ENCODE measurements at regions not wholly inside any gene's neighbourhood (a gene's known extent, or its start where the extent isn't known, plus 50 kb on each side); places are given as distances from the start of the nearest gene placed in this dataset.

DNA sequence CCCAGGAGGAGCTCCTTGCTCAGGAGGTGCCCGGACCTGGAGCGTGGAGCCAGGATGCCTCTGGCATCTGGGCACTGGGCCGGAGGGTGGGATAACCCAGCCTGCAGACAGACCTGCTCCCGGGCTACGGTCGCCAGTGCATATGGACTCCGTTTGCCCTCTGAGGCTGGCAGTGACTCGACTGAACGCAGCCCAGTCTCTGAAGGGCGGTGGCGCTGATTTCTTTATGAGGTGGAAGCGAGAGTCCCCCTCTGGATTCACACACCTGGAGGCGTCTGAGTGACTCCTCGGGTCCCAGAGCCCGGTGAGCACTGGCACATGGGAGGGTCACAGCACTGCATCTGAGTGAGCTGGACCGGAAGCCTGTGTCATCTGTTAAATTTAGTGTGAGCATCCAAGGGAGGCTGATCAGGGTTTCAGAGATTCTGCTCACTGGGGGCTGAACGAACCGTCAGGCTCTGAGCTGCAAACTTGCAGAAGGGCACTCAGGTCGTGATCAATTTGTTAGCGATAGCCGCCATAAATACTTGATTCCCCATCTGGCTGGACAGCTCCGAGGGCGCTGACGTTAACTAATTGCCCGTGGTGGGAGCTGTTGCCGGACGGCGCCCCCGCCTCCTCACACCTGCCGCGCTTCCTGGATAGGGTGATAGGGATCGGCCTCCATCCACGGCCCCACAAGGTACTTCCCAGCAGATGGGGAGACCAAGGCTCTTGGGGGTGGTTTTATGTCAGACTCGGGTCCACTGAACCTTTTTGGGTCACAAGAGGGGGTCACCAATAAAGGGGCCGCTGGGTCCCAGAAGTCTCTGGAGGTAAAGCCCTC lies 60.7 kb upstream of the TTC34 start:
- no peak for ATAC-seq (ENCODE audit: low FRiP score)
- TF ChIP-seq, protein P1, sequence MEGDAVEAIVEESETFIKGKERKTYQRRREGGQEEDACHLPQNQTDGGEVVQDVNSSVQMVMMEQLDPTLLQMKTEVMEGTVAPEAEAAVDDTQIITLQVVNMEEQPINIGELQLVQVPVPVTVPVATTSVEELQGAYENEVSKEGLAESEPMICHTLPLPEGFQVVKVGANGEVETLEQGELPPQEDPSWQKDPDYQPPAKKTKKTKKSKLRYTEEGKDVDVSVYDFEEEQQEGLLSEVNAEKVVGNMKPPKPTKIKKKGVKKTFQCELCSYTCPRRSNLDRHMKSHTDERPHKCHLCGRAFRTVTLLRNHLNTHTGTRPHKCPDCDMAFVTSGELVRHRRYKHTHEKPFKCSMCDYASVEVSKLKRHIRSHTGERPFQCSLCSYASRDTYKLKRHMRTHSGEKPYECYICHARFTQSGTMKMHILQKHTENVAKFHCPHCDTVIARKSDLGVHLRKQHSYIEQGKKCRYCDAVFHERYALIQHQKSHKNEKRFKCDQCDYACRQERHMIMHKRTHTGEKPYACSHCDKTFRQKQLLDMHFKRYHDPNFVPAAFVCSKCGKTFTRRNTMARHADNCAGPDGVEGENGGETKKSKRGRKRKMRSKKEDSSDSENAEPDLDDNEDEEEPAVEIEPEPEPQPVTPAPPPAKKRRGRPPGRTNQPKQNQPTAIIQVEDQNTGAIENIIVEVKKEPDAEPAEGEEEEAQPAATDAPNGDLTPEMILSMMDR (IDR thresholded peaks at IDR 0.05) = no peak
- DNase-seq (ENCODE audit: low spot score) = no peak

DNA sequence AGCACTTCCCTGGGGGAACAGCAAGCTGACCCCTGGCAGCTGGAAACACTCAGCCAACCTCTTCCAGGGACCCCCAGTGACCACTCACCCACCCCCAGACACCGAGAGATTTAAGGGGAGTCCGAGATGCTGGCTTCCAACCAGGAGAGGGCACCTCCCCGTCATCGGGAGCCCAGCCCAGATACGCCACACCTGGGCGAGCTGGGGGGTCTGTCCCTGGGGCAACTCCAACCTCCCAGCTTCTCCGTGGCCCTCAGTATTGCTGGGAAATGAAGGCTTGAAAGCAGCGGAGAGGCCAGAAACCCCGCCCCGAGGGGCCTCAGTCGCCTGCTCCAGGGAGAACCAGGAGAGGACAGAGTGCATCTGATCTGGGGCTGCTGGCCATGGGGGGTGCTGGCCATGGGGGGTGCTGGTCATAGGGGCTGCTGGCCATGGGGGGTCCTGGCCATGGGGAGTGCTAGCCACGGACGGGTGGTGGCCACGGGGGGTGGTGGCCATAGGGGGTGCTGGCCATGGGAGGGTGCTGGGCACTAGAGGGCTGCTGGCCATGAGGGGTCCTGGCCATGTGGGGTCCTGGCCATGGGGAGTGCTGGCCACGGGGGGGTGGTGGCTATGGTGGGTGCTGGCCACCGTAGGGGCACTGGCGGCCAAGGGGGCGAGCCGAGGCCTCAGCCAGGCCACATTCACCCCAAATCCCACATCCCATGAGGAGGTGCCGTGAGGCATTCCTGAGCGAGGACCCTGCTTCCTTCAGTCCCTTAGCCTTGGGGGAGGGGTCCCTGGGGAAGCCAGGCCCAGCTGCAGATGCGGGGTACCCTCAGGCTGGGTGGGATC lies 61.5 kb upstream of the TTC34 start:
- DNase-seq (ENCODE audit: low spot score) (no peak), ATAC-seq (ENCODE audit: low FRiP score) (no peak)
- TF ChIP-seq, protein P1 (IDR thresholded peaks at IDR 0.05) = no peak

- DNase-seq (ENCODE audit: low spot score) = no peak
- TF ChIP-seq, protein P1 (IDR thresholded peaks at IDR 0.05) = no peak
Measured at GRCh38 chr1:2863648-2863963, 62.1 kb upstream of the TTC34 start.

DNA sequence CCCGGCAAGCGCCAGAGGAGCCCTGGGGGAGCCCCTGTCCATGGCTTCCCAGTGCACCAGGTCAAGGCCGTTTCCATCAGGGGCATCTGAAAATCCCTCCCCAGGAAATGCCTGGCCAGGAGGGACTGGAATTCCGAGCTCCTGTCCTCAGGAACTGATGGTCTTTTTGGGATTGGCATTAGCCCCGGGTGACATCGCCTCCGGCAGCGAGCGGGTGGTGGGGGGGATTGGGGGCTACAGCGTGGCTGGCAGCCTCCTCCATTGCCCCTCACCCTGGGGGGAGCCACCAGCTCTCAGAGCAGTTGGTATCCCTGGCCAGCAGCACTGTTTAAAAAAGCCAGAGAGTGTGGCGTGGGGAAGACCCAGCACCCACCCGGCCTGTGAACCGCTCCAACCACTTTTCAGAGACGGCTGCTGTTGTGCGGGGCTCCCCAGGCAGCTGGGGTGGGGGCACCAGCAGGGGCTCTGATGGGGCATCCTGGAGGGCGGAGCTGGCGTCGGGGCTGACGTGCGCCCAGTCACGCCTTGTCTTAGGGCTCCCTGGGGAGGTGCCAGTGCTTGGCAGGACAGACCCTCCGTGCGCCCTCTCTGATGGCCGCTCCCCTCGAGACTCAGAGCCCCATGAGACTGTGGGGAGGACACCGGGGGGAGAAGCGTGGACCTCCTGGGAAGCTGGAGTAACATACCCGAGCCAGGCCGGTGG lies 62.9 kb upstream of the TTC34 start:
- TF ChIP-seq, protein P1 (IDR thresholded peaks at IDR 0.05) = no peak
- ATAC-seq (ENCODE audit: low FRiP score) (no peak), DNase-seq (ENCODE audit: low spot score) (no peak)

More at GRCh38 chr1:2863648-2863963, 62.1 kb upstream of the TTC34 start:
- ATAC-seq (ENCODE audit: low FRiP score) = no peak

DNA sequence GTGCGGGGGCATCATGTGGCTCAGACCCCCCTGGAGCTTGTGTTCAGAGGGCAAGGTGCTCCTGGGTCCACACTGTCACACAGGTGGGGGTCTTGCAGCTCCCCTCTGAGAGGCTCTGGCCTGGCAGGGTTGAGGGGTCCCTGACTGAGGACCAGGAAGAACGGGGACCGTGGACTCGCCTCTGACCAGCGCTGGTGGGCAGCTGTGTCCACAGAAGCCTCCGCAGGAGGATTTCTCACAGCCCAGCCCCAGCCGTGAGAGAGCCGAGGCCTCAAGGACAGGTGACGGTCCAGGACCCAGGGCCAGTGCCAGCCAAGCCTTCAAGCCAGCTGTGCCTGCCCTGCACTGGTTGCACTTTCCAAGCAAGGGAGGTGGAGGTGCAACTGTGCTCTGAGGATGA lies 63.5 kb upstream of the TTC34 start:
- DNase-seq (ENCODE audit: low spot score) (no peak), ATAC-seq (ENCODE audit: low FRiP score) (no peak)
- TF ChIP-seq, protein P1 (IDR thresholded peaks at IDR 0.05) = no peak

- TF ChIP-seq, protein P1 (IDR thresholded peaks at IDR 0.05) = no peak
- DNase-seq (ENCODE audit: low spot score) (no peak), ATAC-seq (ENCODE audit: low FRiP score) (no peak)
Measured at GRCh38 chr1:2865571-2866421, 64.3 kb upstream of the TTC34 start.
